ENCODE measurements at regions not wholly inside any gene's neighbourhood (a gene's known extent, or its start where the extent isn't known, plus 50 kb on each side); places are given as distances from the start of the nearest gene placed in this dataset.

GRCh38 chr4:124509151-124509550 is 203.4 kb downstream of the ANKRD50 start:
- DNase-seq, result no peak

- DNase-seq, result no peak
Measured at GRCh38 chr4:124514588-124514987, 197.9 kb downstream of the ANKRD50 start.

- no peak for DNase-seq
Measured at GRCh38 chr4:124515591-124515990, 196.9 kb downstream of the ANKRD50 start.

GRCh38 chr4:124519196-124519595 is 193.3 kb downstream of the ANKRD50 start:
- DNase-seq, result no peak

GRCh38 chr4:124523816-124524215 is 188.7 kb downstream of the ANKRD50 start:
- no peak for DNase-seq

GRCh38 chr4:124525524-124525923 is 187.0 kb downstream of the ANKRD50 start:
- no peak for DNase-seq

- no peak for DNase-seq
Measured at GRCh38 chr4:124526331-124526730, 186.2 kb downstream of the ANKRD50 start.

- no peak for DNase-seq
Measured at GRCh38 chr4:124526769-124527168, 185.8 kb downstream of the ANKRD50 start.

- no peak for DNase-seq
Measured at GRCh38 chr4:124527364-124527763, 185.2 kb downstream of the ANKRD50 start.

- no peak for DNase-seq
Measured at GRCh38 chr4:124529131-124529530, 183.4 kb downstream of the ANKRD50 start.

- no peak for DNase-seq
Measured at GRCh38 chr4:124530464-124531077, 182.0 kb downstream of the ANKRD50 start.

- DNase-seq, result no peak
Measured at GRCh38 chr4:124534131-124534530, 178.4 kb downstream of the ANKRD50 start.

GRCh38 chr4:124535003-124535402 is 177.5 kb downstream of the ANKRD50 start:
- DNase-seq, result no peak

GRCh38 chr4:124536946-124537345 is 175.6 kb downstream of the ANKRD50 start:
- DNase-seq, result no peak

GRCh38 chr4:124537971-124538370 is 174.6 kb downstream of the ANKRD50 start:
- DNase-seq, result no peak

GRCh38 chr4:124540014-124540413 is 172.5 kb downstream of the ANKRD50 start:
- no peak for DNase-seq

- DNase-seq, result no peak
Measured at GRCh38 chr4:124541652-124542420, 170.7 kb downstream of the ANKRD50 start.

- DNase-seq, result no peak
Measured at GRCh38 chr4:124555959-124556358, 156.6 kb downstream of the ANKRD50 start.

GRCh38 chr4:124564121-124564520 is 148.4 kb downstream of the ANKRD50 start:
- DNase-seq, result no peak

GRCh38 chr4:124565371-124565770 is 147.2 kb downstream of the ANKRD50 start:
- DNase-seq, result no peak

GRCh38 chr4:124566030-124566429 is 146.5 kb downstream of the ANKRD50 start:
- no peak for DNase-seq

- no peak for DNase-seq
Measured at GRCh38 chr4:124573056-124573455, 139.5 kb downstream of the ANKRD50 start.

- DNase-seq, result no peak
Measured at GRCh38 chr4:124579896-124580295, 132.6 kb downstream of the ANKRD50 start.

- no peak for DNase-seq
Measured at GRCh38 chr4:124583797-124584196, 128.7 kb downstream of the ANKRD50 start.

GRCh38 chr4:124589786-124590185 is 122.7 kb downstream of the ANKRD50 start:
- DNase-seq, result no peak
